Fibroblast of villous mesenchyme (primary cell): ENCODE measurements at regions not wholly inside any gene's neighbourhood (a gene's known extent, or its start where the extent isn't known, plus 50 kb on each side); places are given as distances from the start of the nearest gene placed in this dataset.

Experiments used
- DNase-seq: peaks from one replicate; pipeline ENCODE4 v3.0.0-alpha.2; 2010; ENCODE audit warnings: low read depth
- H3K4me3 ChIP-seq: 2 replicates; pipeline ENCODE4 v1.5.1; 2011; ENCODE audit warnings: low read depth, mild to moderate bottlenecking, low read length
- TF ChIP-seq, protein P1 (sequence below): IDR thresholded peaks from 2 replicates; pipeline ENCODE4 v1.5.1; 2012; ENCODE audit warnings: low read depth, mild to moderate bottlenecking, low read length; ENCODE audit not compliant: insufficient read depth

DNA sequence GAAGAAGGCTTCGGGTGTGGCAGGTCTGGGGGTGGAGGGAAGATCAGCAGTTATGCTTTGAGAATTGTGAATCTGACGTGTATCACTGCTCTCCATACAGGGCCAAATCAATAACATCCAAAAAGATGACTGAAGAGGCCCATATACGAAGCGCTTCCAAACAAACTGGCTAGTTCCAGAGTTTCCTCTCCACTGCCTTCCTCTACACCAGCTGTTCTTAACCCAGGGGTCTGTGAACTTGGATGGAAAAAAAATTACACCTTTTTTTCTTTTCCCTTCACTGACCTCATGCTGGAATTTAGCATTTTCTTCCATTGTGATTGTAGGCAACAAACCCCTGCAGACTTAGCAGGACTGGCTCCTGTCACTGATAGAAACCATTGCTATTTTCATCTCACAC lies 77.1 kb upstream of the NBL1 start:
- no peak for DNase-seq
- H3K4me3 ChIP-seq: no peak overlapping the region
- TF ChIP-seq, protein P1, sequence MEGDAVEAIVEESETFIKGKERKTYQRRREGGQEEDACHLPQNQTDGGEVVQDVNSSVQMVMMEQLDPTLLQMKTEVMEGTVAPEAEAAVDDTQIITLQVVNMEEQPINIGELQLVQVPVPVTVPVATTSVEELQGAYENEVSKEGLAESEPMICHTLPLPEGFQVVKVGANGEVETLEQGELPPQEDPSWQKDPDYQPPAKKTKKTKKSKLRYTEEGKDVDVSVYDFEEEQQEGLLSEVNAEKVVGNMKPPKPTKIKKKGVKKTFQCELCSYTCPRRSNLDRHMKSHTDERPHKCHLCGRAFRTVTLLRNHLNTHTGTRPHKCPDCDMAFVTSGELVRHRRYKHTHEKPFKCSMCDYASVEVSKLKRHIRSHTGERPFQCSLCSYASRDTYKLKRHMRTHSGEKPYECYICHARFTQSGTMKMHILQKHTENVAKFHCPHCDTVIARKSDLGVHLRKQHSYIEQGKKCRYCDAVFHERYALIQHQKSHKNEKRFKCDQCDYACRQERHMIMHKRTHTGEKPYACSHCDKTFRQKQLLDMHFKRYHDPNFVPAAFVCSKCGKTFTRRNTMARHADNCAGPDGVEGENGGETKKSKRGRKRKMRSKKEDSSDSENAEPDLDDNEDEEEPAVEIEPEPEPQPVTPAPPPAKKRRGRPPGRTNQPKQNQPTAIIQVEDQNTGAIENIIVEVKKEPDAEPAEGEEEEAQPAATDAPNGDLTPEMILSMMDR: no peak

DNA sequence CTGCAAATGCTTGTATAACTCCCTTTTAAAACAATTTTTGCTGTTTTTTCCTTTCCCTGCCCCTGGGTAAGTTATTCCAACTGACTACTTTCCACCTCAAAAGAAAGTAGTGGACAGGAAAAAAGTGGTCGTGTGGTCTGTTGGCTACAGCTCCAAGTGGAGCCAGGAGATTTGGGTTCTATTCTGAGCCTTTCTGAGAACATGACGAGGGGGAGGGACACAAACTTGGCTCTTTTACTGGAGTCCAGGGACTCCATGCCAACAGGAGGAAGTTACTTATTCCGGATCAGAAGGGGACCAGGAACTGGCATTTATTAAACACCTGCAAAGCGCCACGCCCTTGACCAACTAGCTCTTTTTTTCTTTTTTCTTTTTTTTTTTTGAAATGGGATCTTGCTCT lies 79.0 kb upstream of the CAPZB start:
- TF ChIP-seq, protein P1: no peak
- no peak overlapping the region for H3K4me3 ChIP-seq
- no peak for DNase-seq

DNA sequence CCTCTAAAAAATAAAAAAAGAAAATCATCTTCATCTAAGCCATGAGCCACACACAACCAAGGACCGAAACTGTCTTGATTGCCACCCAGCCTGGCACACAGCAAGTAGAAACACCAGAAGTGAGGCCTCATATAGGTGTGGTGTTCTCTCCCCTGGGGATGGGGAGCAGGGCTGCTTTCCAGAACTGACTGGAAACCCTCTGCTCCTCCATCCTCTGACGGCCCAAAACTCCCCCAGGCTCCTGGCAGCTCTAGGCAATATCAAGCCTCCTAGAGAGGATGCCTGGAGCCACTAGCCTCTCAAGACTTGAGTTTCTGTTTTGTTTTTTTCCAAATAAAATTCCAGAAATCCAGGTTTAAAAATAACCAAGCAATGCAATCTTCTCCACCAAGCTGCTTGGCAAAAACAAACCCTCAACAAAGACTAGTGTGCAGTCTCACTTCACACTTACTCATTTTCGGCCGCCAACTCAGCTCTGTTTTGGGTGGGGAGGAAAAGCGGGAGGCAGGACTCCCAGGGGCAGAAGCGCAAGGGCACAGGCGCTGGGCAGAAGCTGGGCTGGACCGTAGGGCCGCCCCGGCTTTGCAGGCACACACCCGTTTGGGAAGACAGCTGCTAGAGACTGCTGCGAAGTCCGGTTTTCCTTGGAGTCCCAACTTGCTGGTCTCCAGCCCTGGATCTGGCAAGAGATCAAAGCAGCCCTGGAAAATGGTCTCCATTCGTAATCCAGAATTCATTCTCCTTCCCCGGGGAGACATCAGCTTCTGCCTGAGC lies 78.2 kb upstream of the CAPZB start:
- peak overlapping the region; percentile 10 for H3K4me3 ChIP-seq
- peak; percentile 42 for DNase-seq
- TF ChIP-seq, protein P1: no peak

DNA sequence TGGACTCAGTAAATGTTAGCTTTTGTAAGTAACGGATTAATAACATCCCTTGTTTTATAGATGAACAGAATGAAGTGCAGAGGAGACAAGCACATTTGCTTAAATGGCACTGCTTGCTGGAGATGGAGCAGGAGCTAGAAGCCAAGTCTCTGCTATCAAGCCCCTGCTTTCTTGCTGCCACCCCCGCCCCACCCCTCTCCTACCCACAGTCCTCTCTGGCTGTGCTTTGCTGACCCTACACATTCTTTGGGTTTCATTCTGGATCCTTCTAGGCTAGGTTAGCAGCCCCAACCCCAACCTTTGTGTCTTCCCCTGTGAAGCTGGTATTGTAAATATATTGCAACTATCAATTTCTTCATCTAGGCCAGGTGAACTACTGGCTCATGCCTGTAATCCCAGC lies 77.5 kb upstream of the CAPZB start:
- TF ChIP-seq, protein P1: no peak
- no peak overlapping the region for H3K4me3 ChIP-seq
- DNase-seq: no peak

DNA sequence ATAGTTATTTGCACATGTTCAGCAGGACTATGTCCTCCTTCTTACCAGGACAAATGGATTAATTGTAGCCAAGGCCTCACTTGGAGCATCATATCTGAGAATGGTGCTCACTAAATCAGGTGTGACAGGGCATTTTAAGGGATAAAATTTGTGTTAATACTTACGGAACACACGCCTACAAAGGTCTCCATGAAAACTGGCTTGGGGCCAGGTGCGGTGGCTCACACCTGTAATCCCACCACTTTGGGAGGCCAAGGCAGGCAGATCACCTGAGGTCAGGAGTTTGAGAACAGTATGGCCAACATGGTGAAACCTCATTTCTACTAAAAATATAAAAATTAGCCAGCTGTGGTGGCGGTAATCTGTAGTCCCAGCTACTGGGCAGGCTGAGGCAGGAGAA lies 75.1 kb upstream of the CAPZB start:
- no peak for DNase-seq
- no peak overlapping the region for H3K4me3 ChIP-seq
- TF ChIP-seq, protein P1: no peak

DNA sequence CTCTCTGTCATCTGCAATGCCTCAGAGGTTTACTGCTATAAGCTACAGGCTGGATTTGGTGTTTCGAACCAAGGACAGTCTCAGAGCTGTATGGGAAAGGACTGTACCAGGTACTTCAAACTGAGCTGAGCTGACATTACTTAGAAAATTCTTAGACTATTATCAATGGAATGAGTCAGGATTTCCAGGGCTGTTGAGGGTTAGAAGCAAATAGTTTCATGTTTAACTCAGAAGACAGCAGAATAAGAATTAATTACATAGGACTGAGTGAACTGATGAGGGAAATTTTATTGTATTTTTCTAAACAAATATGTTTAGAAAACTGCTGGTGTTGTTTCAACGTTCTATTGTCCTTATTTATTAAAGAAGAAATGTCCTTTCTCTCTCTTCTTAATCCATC lies 74.3 kb upstream of the CAPZB start:
- peak; percentile 75 for DNase-seq
- H3K4me3 ChIP-seq: no peak overlapping the region
- TF ChIP-seq, protein P1: no peak

DNA sequence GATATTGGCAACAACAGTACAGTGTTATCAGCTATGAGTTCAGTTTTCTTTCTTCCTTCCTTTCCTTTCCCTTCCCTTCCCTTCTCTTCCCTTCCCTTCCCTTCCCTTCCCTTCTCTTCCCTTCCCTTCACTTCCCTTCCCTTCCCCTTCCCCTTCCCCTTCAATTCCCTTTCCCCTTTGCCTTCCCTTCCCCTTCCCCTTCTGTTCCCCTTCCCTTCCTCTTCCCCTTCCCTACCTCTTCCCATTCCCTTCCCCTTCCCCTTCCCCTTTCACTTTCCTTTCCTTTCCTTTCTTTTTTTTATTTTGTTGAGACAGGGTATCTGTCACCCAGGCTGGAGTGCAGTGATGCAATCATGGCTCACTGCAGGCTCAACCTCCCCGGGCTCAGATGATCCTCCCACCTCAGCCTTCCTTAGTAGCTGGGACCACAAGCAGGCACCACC lies 72.3 kb upstream of the CAPZB start:
- TF ChIP-seq, protein P1: no peak
- DNase-seq: peak; percentile 24
- no peak overlapping the region for H3K4me3 ChIP-seq
